ENCODE measurements at regions not wholly inside any gene's neighbourhood (a gene's known extent, or its start where the extent isn't known, plus 50 kb on each side); places are given as distances from the start of the nearest gene placed in this dataset.

DNA sequence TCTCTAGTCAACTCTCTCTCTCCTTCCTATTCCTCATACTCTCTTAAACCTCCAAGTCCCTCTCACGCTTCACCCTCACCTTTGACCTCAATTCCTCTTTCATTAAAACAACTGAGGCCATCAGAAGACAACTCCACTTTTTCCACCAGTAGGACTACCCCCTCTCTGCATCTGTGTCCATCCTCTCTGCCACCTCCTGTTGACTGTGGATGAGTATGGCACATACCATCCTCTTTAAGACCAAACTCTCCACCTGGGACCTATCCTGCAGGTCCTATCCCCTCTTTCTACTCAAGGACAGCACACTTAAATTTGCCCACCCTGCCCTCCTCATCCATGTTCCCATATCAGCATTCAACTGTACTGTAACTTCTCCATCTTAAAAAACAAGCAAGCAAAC, 89.2 kb downstream of the FOXD1 start:
- intact Hi-C loops (cut with micrococcal nuclease; ENCODE audit: unreplicated experiment) = no loop called here
- H3K9me3 ChIP-seq (ENCODE audit: low read depth, low read length, poor library complexity, severe bottlenecking) = no peaks in the 10 kb centered on the region
- H3K4me1 ChIP-seq (ENCODE audit: insufficient read depth, low read length, poor library complexity, severe bottlenecking) = no peaks in the 10 kb centered on the region
- H3K4me3 ChIP-seq (ENCODE audit: low read depth, low read length, poor library complexity, severe bottlenecking) = no peak overlapping the region
- no peak overlapping the region for H3K27ac ChIP-seq (ENCODE audit: low read depth, low read length, poor library complexity, severe bottlenecking)
- H3K27me3 ChIP-seq (replicated peaks; ENCODE audit: insufficient read depth, low read depth, low read length, poor library complexity) = peaks cover 4% of the 10 kb centered on the region
- no TSS peak for BruUV-seq (replicated peaks)
- no peak for DNase-seq (ENCODE audit: low spot score)
- CTCF ChIA-PET = no interaction called here
- no peak for TF ChIP-seq EZH2 (IDR thresholded peaks at IDR 0.05; ENCODE audit: borderline replicate concordance, low read depth, low read length, poor library complexity, severe bottlenecking)
- TF ChIP-seq, protein P1, sequence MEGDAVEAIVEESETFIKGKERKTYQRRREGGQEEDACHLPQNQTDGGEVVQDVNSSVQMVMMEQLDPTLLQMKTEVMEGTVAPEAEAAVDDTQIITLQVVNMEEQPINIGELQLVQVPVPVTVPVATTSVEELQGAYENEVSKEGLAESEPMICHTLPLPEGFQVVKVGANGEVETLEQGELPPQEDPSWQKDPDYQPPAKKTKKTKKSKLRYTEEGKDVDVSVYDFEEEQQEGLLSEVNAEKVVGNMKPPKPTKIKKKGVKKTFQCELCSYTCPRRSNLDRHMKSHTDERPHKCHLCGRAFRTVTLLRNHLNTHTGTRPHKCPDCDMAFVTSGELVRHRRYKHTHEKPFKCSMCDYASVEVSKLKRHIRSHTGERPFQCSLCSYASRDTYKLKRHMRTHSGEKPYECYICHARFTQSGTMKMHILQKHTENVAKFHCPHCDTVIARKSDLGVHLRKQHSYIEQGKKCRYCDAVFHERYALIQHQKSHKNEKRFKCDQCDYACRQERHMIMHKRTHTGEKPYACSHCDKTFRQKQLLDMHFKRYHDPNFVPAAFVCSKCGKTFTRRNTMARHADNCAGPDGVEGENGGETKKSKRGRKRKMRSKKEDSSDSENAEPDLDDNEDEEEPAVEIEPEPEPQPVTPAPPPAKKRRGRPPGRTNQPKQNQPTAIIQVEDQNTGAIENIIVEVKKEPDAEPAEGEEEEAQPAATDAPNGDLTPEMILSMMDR (conservative IDR thresholded peaks at IDR 0.05; ENCODE audit: low read depth, low read length) = no peak
- no peaks in the 10 kb centered on the region for H3K36me3 ChIP-seq (ENCODE audit: insufficient read depth, low read length, poor library complexity, severe bottlenecking)
- POLR2A ChIA-PET (ENCODE audit: low non-redundant PET) = no interaction called here

DNA sequence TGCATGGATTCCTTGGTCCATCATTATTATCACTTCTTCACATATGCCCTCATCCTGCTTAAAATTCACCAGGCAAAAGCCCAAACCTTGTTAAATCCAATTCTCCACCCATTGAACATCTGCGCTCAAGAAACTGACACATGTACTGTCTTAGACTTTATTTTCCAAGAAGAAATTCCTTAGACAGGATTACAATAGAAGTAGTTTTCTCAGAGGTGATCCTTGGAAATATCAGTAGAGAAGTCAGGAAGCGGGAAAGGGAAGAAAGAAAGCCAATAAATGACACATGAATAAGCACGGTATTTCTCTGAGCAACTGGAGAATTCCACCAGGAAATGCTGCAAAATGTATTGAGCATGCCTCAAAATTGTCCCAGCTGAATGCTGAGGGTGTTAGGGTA, 90.2 kb downstream of the FOXD1 start:
- ChIA-PET POLR2A (ENCODE audit: low non-redundant PET) (no interaction called here), CTCF (no interaction called here)
- no peak for DNase-seq (ENCODE audit: low spot score)
- TF ChIP-seq, protein P1 (conservative IDR thresholded peaks at IDR 0.05; ENCODE audit: low read depth, low read length) = no peak
- no peak for TF ChIP-seq EZH2 (IDR thresholded peaks at IDR 0.05; ENCODE audit: borderline replicate concordance, low read depth, low read length, poor library complexity, severe bottlenecking)
- no TSS peak for BruUV-seq (replicated peaks)
- intact Hi-C loops (cut with micrococcal nuclease; ENCODE audit: unreplicated experiment) = no loop called here
- Histone ChIP-seq H3K4me1 (ENCODE audit: insufficient read depth, low read length, poor library complexity, severe bottlenecking) (no peaks in the 10 kb centered on the region), H3K4me3 (ENCODE audit: low read depth, low read length, poor library complexity, severe bottlenecking) (no peak overlapping the region), H3K9me3 (ENCODE audit: low read depth, low read length, poor library complexity, severe bottlenecking) (no peaks in the 10 kb centered on the region), H3K36me3 (ENCODE audit: insufficient read depth, low read length, poor library complexity, severe bottlenecking) (no peaks in the 10 kb centered on the region), H3K27ac (ENCODE audit: low read depth, low read length, poor library complexity, severe bottlenecking) (no peak overlapping the region), H3K27me3 (replicated peaks; ENCODE audit: insufficient read depth, low read depth, low read length, poor library complexity) (peaks cover 4% of the 10 kb centered on the region)

DNA sequence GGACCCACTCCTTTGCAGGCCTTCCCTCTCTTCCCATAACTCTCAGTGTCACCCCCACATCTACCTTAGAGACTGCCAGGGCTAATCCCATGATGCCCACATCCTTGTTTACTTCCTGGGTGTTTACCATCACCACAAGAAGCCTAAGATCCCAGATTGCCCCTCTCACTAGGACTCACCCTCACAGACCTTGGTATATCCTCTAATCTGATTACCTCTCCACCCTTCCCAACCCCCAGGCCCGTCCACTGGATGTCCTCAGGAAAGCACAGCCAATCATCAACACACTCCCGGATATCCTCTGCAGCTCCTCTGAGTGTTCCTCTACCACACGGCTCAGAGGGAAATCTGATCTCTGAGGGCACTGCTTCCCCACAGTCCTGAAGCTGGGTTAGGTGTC, 91.0 kb downstream of the FOXD1 start:
- DNase-seq (ENCODE audit: low spot score) = no peak
- Histone ChIP-seq H3K4me3 (ENCODE audit: low read depth, low read length, poor library complexity, severe bottlenecking) (no peak overlapping the region), H3K4me1 (ENCODE audit: insufficient read depth, low read length, poor library complexity, severe bottlenecking) (no peaks in the 10 kb centered on the region), H3K9me3 (ENCODE audit: low read depth, low read length, poor library complexity, severe bottlenecking) (no peaks in the 10 kb centered on the region), H3K27ac (ENCODE audit: low read depth, low read length, poor library complexity, severe bottlenecking) (no peak overlapping the region), H3K27me3 (replicated peaks; ENCODE audit: insufficient read depth, low read depth, low read length, poor library complexity) (peaks cover 4% of the 10 kb centered on the region), H3K36me3 (ENCODE audit: insufficient read depth, low read length, poor library complexity, severe bottlenecking) (no peaks in the 10 kb centered on the region)
- no TSS peak for BruUV-seq (replicated peaks)
- TF ChIP-seq, protein P1 (conservative IDR thresholded peaks at IDR 0.05; ENCODE audit: low read depth, low read length) = no peak
- TF ChIP-seq EZH2 (IDR thresholded peaks at IDR 0.05; ENCODE audit: borderline replicate concordance, low read depth, low read length, poor library complexity, severe bottlenecking) = no peak
- ChIA-PET CTCF (no interaction called here), POLR2A (ENCODE audit: low non-redundant PET) (no interaction called here)
- intact Hi-C loops (cut with micrococcal nuclease; ENCODE audit: unreplicated experiment) = no loop called here

Measured in A673 (cell line).